HG02852 (cell line): ENCODE measurements at regions not wholly inside any gene's neighbourhood (a gene's known extent, or its start where the extent isn't known, plus 50 kb on each side); places are given as distances from the start of the nearest gene placed in this dataset.

ENCODE experiments used
- ATAC-seq: cut with Tn5 transposase; IDR thresholded peaks from one replicate; pipeline ENCODE4 v1.9.1; 2021; ENCODE audit warnings: mild to moderate bottlenecking, moderate library complexity; ENCODE audit not compliant: unreplicated experiment

GRCh38 chr2:117502121-117502520 lies 312.4 kb upstream of the DDX18 start:
- no peak for ATAC-seq

GRCh38 chr2:117512307-117512706 lies 302.2 kb upstream of the DDX18 start:
- ATAC-seq: no peak

DNA sequence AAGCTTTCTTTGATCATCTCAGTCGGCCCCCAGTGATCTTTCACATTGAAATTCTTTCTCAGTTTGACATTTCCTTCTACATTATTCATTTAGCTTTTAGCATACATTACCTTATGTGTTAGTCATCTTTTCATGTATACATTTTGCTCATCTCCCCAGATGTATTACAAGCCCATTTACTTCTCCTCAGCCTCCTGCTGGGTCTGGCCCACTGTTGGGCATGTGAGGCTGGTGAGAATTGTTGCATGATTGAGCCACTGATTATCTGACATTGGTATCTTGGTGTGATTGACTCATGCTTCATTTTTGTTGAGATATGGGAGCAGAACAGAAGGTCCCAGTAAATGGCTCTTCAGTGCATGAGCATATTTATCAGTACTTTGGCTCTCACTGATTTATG lies 300.1 kb upstream of the DDX18 start:
- ATAC-seq: no peak

DNA sequence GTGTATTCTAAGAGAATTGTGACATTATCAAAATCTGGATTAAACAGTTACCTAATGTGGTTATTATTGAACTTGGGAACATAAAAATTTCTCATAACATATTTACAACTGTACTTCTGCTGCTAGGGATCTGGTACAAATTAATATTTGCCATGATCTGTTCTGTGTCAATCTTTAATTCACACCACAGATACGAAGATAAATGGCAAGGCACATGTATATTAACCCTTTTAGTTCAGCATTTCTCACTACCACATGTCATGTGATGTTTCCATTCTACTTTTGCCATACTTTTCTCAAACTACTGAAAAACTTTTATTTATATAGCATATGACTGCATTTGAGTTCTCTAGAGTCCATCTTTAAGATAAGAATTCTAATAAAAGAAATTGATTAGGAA lies 295.3 kb upstream of the DDX18 start:
- no peak for ATAC-seq

GRCh38 chr2:117519721-117520120 lies 294.8 kb upstream of the DDX18 start:
- ATAC-seq: no peak

DNA sequence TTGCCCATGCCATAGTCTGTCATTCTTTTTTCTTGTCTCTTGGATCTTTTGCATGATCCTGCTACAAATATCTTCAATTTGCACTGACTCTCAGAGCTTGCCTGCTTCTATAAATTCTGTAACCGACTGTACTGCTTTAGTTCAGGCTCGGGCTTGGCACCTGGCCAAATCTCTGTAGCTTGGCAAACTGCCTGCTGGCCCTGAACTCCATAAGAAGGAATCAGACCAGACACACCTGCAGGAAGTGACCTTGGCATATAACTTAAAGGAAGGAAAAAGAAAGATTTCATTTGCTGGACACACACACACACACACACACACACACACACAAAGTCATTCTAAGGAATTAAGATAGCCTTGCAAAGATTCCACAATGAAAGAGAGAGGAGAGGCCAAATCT lies 291.2 kb upstream of the DDX18 start:
- no peak for ATAC-seq

DNA sequence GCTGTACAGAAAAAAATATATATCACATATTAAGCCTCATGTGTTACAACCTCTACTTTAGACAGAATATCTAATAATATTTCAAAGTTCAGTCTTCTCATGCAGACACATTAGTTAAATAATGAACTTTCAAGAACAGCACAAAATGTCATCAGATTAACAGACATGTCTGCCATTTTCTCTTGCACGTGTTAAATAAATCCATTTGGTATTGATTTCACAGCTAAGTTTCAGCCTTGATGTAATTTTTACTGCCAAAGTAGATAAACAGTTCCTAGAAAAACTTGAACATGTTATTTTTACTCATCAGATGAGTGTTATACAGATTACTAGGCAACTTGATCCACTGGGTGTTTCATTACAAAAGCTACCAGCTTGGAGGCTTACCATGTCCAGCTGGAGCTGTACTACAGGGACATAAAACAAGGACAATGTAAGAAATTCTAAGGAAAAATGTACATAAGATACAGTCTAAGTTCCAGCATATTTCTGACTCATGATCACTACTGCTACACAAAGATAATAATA lies 290.7 kb upstream of the DDX18 start:
- ATAC-seq: no peak

DNA sequence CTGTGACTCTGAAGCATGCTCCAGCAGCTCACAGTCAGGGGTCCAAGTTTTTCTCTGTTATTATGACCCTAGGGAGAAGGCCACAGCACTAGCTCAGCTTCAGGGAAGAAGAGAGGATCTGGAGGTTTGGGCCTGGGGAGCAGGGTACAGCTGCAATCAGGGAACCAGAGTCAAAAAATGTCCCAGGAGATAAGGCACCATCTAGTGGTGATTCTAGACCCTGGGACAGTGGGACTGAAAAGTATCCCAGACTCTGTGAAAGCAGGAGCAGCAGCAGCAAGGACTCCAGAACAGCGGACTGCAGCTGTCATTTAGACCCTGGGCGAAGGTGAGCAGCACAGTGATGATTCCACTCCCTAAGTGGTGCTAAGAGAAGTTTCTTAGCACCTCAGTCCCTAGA lies 278.4 kb upstream of the DDX18 start:
- no peak for ATAC-seq

- ATAC-seq: no peak
These were observed 277.5 kb upstream of the DDX18 start for GRCh38 chr2:117537032-117537431.

- ATAC-seq: no peak
These were observed 262.6 kb upstream of the DDX18 start for GRCh38 chr2:117551858-117552257.

DNA sequence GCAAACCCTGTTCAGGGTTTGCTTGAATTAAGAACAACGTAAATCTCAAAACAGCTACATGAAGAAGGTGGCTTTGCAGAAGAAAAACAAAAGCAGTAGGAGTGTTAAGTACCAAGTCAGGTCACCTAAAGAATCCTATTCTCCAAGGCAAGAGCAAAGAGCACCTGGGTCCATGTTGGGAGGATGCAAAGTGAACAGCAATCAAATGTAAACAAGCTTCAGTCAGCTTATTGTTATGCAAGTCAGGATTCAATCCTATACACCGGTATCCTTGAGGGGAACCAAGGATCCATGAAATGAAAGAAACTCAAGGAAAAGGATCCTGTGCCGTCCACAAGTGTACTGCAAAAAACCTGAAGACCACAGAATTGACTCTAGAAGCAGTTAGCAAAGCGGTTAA lies 261.0 kb upstream of the DDX18 start:
- no peak for ATAC-seq

- ATAC-seq: no peak
These were observed 258.5 kb upstream of the DDX18 start for GRCh38 chr2:117555965-117556364.

DNA sequence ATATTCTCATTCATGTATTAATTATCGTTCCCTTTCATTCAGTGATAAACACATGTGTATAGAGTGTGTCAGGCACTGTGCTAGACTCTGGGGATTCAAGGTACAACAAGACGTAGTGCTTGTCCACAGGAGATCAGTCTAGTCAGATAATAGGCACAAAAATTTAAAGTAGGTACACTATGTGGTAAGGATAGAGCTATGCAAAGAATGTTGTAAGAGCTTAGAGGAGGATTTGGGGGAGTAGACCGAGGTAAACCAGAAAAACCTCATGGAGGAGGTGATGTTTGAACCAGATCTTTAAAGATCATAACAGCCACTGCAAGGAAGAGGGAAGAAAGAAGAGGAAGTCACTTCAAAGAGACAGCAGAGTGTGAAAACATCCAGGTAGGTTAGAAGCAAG lies 256.9 kb upstream of the DDX18 start:
- no peak for ATAC-seq

DNA sequence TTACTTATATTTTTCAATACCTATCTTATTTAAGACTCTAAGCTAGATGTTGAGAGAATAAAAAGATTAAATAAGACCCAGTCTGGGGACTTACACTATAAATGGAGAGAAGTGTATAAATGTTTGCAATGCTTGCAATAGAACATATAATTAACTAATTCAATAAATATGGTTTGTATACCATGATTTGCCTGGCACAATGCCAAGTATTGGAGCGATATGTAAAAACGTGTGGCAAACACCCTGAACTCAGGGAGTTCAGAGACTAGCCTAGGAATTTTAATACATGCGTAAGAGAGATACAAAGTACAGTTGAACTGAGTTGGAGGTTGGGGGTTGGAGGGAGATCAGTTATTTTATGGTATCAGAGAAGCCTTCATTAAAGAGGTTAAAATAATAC lies 251.8 kb upstream of the DDX18 start:
- ATAC-seq: no peak

GRCh38 chr2:117571590-117572349 lies 242.7 kb upstream of the DDX18 start:
- no peak for ATAC-seq

GRCh38 chr2:117587310-117587709 lies 227.2 kb upstream of the DDX18 start:
- ATAC-seq: no peak

GRCh38 chr2:117603060-117603459 lies 211.4 kb upstream of the DDX18 start:
- ATAC-seq: no peak

- no peak for ATAC-seq
These were observed 210.9 kb upstream of the DDX18 start for GRCh38 chr2:117603567-117603966.

- no peak for ATAC-seq
These were observed 207.3 kb upstream of the DDX18 start for GRCh38 chr2:117607202-117607601.

- no peak for ATAC-seq
These were observed 201.4 kb upstream of the DDX18 start for GRCh38 chr2:117613101-117613500.

GRCh38 chr2:117614296-117614695 lies 200.2 kb upstream of the DDX18 start:
- ATAC-seq: no peak

GRCh38 chr2:117614823-117615534 lies 199.5 kb upstream of the DDX18 start:
- ATAC-seq: no peak
